ENCODE measurements at regions not wholly inside any gene's neighbourhood (a gene's known extent, or its start where the extent isn't known, plus 50 kb on each side); places are given as distances from the start of the nearest gene placed in this dataset.

- H3K4me1 ChIP-seq, result no peaks in the 10 kb centered on the region
- no peaks in the 10 kb centered on the region for H3K36me3 ChIP-seq
- no peak overlapping the region for H3K27ac ChIP-seq
- intact Hi-C loops (cut with DNase I; ENCODE audit: low total_unique reads), result no loop called here
- no peak for DNase-seq
- no peaks in the 10 kb centered on the region for H3K27me3 ChIP-seq
- no peak for TF ChIP-seq CTCF (IDR thresholded peaks at IDR 0.05)
- H3K4me3 ChIP-seq, result no peak overlapping the region
- peaks cover 0 to 4% (median 0%) of the 10 kb centered on the region in 3 donors for H3K9me3 ChIP-seq
Observed at GRCh38 chr6:145531032-145531431, 204.3 kb downstream of the EPM2A start.

DNA sequence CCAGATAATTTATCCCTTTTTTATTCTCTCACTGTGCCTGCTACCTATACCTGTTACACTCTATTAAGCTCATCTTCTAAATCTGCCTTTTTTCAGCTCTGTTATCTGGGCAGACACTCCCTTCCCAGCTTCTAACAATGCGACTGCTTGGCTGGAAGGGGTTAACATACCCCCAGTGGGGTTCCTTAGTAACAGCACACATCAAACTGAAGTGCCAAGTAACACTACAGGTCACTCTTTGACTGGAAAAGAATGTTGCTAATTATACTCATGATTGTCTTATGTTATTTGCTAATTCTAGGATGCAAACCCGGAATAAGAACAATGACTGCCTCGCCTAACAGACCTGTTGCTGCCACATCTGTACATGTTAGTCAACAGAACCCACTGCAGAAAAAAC, 203.5 kb downstream of the EPM2A start:
- Histone ChIP-seq H3K27me3 (no peaks in the 10 kb centered on the region), H3K36me3 (no peaks in the 10 kb centered on the region), H3K27ac (no peak overlapping the region), H3K9me3 (no peaks in the 10 kb centered on the region), H3K4me1 (no peaks in the 10 kb centered on the region), H3K4me3 (no peak overlapping the region)
- DNase-seq, result no peak
- intact Hi-C loops (cut with DNase I; ENCODE audit: low total_unique reads), result no loop called here
- TF ChIP-seq CTCF (IDR thresholded peaks at IDR 0.05), result no peak

- no peak overlapping the region for H3K4me3 ChIP-seq
- no peak for TF ChIP-seq CTCF (IDR thresholded peaks at IDR 0.05)
- no peaks in the 10 kb centered on the region for H3K4me1 ChIP-seq
- no peaks in the 10 kb centered on the region for H3K36me3 ChIP-seq
- no peaks in the 10 kb centered on the region for H3K9me3 ChIP-seq
- intact Hi-C loops (cut with DNase I; ENCODE audit: low total_unique reads), result no loop called here
- no peak overlapping the region for H3K27ac ChIP-seq
- no peaks in the 10 kb centered on the region for H3K27me3 ChIP-seq
- DNase-seq, result no peak
Observed at GRCh38 chr6:145532361-145532760, 203.0 kb downstream of the EPM2A start.

- H3K4me1 ChIP-seq, result no peaks in the 10 kb centered on the region
- no peak for TF ChIP-seq CTCF (IDR thresholded peaks at IDR 0.05)
- H3K27me3 ChIP-seq, result no peaks in the 10 kb centered on the region
Observed at GRCh38 chr6:145534989-145535388, 200.3 kb downstream of the EPM2A start.

DNA sequence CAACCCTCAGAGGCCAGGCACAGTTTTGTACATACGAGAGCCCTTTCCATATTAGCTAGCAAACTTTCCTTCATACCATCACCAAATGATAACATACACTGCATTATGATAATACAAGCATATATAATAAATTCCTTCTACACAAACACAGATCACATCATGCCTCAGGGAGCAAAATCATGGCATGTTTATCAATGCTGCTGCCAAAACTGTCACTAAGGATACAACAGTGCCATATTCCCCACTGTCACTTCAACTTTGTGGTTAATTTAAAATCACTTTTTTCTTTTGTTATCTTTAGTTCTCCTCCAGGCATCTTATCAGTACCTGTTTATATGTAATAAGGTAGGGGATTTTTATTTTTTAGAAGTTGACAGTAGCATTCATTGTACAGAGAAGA, 196.3 kb downstream of the EPM2A start:
- Histone ChIP-seq H3K27ac (no peak overlapping the region), H3K4me1 (no peaks in the 10 kb centered on the region), H3K27me3 (no peaks in the 10 kb centered on the region), H3K9me3 (no peaks in the 10 kb centered on the region), H3K4me3 (no peak overlapping the region), H3K36me3 (no peaks in the 10 kb centered on the region)
- no peak for DNase-seq
- TF ChIP-seq CTCF (IDR thresholded peaks at IDR 0.05), result no peak
- intact Hi-C loops (cut with DNase I; ENCODE audit: low total_unique reads), result no loop called here

More at GRCh38 chr6:145534989-145535388, 200.3 kb downstream of the EPM2A start:
- H3K9me3 ChIP-seq, result no peaks in the 10 kb centered on the region
- H3K27ac ChIP-seq, result no peak overlapping the region
- intact Hi-C loops (cut with DNase I; ENCODE audit: low total_unique reads), result no loop called here
- DNase-seq, result no peak
- H3K4me3 ChIP-seq, result no peak overlapping the region
- H3K36me3 ChIP-seq, result no peaks in the 10 kb centered on the region

DNA sequence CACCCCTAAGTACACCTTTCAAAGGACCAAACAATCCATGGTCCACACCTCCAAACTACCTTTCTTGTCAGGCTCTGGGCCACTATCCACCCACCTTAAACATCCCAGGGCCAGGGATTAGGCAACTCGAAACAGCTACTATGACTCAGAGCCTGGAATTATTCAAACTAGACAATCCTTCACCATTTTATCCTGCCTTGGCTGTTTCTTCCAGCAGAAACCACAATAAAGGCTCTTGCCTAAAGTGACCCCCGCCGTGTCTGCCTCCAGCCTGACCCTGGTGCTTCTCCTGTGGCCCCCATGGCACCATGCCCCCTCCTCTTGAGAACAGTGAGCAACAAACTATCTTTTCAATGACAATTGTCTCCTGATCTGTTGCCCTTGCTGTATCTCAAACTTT, 195.5 kb downstream of the EPM2A start:
- DNase-seq, result no peak
- Histone ChIP-seq H3K4me3 (no peak overlapping the region), H3K36me3 (no peaks in the 10 kb centered on the region), H3K27ac (no peak overlapping the region), H3K27me3 (no peaks in the 10 kb centered on the region), H3K4me1 (no peaks in the 10 kb centered on the region), H3K9me3 (no peaks in the 10 kb centered on the region)
- no peak for TF ChIP-seq CTCF (IDR thresholded peaks at IDR 0.05)
- intact Hi-C loops (cut with DNase I; ENCODE audit: low total_unique reads), result no loop called here

Measured in tibial artery (tissue), 4 donors.